Left cardiac atrium (tissue), 4 donors: ENCODE measurements at regions not wholly inside any gene's neighbourhood (a gene's known extent, or its start where the extent isn't known, plus 50 kb on each side); places are given as distances from the start of the nearest gene placed in this dataset.
A peak's percentile ranks its signal among the peaks of the same experiment; 100 is the strongest.

ENCODE experiments used
- ATAC-seq, 2 donors: fragments of 200-7000 bp; cut with Tn5 transposase; one replicate each; pipeline ENCODE4 v1.9.1; 2020; ENCODE audit warnings: mild to moderate bottlenecking in 2 of 2, moderate library complexity in 2 of 2
- DNase-seq: peaks from one replicate; pipeline ENCODE4 v3.0.0-alpha.2; 2020
- intact Hi-C, 2 donors: fragments of 100-400 bp; cut with DNase I; formaldehyde crosslinking; loops; one replicate each; pipeline versions ENCODE4 v1.14.1 to v1.15.1; 2022 to 2023
- donor health status: DM: no; HTN: yes; CAD: no.
- donor health status: DM: no; HTN: yes; CAD: no; lungs with severe emphysema.
- donor health status: DM: yes; HTN: yes; CAD: no.
- donor health status: Dilated cardiomyopathy.

DNA sequence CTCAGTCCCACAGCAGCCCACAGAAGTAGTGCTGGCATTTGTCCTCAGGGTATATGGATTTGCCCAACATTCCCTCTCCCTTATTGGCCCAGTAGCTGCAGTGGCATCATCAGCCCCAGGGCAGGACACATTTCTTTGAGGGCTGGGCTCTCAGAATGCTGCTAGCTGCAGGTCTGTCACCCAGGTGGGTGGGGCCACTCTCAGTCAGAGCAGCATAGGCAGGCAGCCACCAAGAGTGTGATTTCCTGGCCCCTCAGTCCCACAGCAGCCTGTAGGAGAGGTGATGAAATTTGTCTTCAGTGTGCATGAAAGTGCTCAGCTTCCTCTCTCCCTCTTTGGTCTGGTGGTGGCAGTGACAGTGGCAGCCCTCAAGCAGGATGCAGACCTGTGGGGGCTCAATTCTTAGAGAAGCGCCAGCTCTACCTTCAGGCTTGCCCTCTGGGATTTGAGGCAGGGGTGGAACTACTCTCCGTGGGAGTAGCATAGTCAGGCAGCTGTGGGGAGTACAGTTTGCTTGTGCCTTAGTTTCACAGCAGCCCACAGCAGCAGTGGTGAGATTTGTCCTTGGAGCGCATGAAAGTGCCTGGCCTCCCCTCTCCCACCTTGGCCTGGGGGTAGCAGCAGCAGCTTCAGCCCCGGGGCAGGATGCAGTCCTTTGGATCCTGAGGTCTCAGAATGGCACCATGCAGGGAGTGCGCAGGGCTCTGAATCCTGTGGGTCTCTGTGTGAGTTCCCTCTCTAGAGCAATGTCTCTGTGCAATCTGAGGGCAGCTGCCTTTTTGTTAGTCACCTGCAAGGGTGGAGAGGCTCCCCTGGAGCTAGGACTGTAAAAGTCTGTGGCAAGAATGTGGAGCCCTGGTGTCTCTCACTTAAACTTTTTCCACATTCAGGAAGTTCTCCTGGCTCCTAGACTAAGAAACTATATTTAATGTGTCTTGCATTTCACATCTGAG, 1229.1 kb downstream of the ROBO2 start:
- DNase-seq (no peak), ATAC-seq (no peak)
- intact Hi-C loops, result no loop called here

DNA sequence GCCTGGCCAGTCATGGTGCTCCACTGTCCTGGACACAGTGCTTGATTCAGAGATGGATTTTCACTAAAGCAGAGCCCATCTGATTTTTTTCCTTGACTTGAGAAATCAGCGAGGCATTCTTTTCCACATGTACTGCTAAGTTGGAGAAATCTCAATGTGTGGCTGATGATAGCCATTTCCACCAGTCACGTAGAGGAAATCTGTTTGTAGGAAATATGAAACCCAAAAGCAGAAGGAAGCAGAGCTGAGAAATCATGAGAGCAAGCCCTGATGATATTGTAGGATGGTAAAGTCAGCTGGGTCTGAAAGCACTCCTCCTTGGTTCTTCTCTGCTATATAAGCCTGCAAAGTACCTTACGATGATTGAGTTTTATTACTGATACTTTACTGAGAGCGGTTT, 1233.4 kb downstream of the ROBO2 start:
- DNase-seq (no peak), ATAC-seq (no peak)
- intact Hi-C loops, result no loop called here

DNA sequence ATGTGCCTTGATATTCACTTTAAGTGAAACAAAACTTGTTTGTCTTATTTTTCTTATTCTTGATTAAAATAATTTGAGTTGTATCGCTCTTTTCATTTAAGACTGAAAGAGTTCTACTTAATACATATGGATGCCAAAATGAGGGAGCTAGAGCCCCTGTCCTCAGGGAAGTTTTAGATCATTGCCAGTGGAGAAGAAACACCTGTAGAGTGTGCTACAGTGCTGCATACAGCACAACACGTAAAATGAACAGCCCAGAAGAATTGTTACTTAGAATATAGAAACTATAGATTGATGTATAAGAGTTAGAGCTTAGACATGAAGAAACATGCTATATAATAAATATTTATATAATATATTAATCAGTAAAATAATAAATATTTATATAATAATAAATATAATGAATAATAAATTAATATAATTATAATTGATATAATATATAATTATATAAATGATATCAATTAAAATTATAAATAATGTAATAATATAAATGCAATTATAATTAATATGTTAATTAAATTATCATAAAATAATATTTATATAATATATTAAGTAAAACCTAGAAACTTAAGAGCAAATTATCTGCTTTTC, 1234.7 kb downstream of the ROBO2 start:
- intact Hi-C loops, result no loop called here
- ATAC-seq, result no peak
- no peak for DNase-seq

DNA sequence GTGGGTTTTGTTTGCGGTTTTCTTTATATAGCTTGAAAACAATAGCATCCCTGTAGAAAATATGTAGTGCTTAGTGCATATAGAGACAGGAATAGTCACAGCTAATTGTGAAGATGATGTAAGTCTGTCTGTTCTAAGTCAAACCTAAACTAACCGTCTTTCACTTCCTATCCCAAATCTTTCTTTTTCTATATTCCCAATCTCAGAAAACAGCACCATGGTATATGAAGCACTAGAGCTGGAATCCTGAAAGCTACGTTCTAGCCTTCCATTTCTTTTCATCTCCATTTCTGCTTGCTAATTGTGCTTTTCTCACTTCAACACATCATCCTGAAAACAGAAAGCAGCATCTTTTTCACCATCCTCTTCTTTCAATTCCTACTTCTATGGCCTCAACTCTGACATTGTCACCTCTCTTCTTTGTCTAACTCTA, 1235.5 kb downstream of the ROBO2 start:
- ATAC-seq (no peak), DNase-seq (no peak)
- intact Hi-C loops, result no loop called here

DNA sequence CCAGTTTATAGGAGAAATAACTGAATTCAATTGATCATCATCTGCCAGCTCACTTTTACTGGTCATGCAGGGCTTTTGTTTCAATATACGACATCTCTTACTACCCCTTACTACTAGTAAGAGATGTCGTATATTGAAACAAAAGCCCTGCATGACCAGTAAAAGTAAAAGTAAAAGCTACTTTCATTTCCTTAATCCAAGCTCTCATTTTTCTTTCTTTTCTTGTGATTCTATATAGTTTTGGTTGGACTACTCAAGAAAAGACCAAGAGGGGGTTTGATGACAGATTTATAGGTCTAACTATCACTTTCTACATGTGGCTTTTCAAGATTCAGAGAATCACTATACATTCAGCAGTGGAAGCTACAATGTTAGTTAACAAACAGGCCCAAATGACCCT, 1237.3 kb downstream of the ROBO2 start:
- no peak for ATAC-seq
- intact Hi-C loops, result no loop called here
- no peak for DNase-seq

DNA sequence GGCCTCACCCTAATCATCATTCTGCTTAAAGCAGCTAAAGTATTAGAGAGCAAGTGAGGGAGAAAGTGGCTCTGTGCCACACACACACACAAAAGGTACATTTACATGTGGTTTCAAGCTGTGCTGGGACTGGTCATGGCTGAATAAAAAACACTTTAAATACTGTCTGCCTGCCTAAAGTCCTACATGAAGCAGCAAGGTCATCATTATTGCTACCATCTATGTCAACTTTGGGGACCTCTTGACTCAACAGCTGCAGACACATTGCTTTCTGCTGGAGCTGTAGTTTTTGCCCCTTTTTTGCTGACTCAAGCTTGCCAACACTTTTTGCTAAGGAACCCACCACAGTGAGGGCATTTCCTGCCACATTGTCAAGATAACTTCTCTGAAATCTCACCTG, 1237.9 kb downstream of the ROBO2 start:
- intact Hi-C loops, result no loop called here
- ATAC-seq, result no peak
- no peak for DNase-seq

DNA sequence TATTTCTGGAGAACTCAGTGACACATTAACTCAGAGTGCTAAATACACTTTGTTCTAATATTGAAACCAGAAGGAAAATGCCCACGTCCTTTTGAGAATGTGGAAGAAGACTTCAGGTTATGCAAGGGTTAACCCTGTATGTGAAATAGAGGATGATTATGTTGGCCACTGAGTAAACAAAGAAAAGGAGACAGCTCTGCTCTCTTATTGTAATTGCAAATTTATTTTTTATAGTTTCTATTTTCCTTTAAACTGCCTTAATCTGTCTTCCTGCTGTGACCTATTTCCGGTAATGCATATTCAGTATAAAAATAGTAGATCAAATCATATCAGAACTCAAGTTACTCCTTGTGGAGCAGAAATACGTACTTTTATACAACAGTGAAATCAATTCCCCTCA, 1239.2 kb downstream of the ROBO2 start:
- no peak for DNase-seq
- no peak for ATAC-seq
- intact Hi-C loops, result no loop called here

DNA sequence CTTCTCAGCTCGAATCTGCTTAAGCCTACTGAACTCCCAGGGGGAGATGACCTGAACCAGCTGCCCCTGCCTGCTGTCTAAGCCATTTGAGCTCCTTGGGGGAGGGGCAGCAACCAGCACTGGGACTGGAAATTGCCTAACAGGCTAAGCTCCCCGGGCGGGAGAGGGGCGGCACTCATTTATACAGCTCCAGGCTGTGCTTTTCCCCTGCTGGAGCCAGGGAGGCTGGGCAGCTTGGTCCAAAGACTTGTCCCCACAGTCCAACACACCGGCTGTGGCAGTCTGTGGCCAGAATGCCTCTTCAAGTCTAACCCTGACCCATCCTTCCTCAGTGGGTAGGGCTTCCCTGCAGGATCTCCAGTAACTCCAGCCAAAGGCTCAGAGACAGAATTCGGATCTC, 1241.5 kb downstream of the ROBO2 start:
- DNase-seq, result peak; percentile 14
- intact Hi-C loops, result no loop called here
- ATAC-seq, result no peak

DNA sequence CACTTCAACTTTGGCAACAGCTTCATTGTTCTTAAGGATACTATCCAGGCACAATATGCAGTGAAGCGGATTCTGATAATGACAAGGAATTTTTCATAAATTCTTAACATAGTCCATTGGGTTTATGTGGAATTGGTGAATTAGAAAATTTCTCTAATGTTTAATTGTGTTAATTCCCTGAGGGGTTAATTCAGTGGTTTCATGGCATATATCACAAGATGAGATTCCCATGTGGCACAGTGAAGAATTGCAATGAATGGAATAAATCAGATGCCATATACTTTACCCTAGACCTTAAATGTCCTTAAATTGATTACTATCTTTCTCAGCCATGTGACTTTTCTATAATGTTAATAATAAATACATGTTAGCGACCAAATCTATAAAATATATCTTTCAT, 1244.1 kb downstream of the ROBO2 start:
- intact Hi-C loops, result no loop called here
- no peak for ATAC-seq
- DNase-seq, result no peak

DNA sequence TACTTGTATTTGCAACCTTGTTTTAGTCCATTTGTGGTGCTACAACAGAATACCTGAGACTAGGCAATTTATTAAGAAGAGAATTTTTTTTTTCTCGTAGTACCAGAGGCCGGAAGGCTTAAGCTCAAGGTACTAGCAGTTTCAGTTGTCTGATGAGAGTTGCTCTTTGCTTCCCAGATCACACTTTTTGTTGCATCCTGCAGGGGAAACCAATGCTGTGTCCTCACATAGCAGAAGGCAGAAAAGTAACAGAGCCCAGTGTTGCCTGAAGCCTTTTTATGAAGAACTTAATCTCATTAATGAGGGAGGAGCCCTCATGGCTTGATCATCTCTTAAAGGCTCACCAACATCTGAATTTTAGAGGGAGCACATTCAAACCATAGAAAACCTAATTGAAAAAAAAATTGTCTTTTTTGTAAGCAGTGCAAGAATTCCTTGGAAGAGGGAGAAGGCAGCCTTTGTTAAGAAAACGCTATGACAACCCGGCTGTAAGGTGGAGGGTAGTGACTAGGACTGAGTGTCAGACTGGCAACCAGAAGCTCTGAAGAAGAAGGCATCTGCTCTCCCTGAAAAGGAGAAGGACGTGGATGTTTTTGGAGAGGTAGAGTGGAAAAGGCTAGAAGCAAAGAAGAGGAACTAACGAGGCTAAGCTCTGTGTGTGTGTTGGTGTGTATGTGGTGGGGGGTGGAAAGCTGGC, 1245.3 kb downstream of the ROBO2 start:
- intact Hi-C loops, result no loop called here
- ATAC-seq (no peak), DNase-seq (no peak)

DNA sequence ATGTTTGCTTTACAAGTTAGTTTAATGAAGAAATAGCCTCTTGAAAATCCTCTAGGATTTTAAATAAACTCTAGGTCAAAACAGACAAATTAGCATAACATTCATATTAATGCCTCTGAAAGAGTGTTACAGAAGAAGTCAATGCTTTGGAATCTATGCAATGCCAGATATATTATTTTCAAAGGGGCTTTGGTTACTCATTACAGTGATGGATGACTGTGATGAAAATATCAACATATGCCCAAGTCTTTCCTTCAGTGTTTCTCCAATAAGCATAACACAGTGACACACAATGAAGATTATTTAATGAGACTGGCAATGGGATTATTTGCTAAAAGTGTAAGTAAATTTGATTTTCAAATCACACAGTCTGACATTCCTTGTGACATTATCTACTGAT, 1247.2 kb downstream of the ROBO2 start:
- intact Hi-C loops, result no loop called here
- DNase-seq, result no peak
- ATAC-seq, result no peak

DNA sequence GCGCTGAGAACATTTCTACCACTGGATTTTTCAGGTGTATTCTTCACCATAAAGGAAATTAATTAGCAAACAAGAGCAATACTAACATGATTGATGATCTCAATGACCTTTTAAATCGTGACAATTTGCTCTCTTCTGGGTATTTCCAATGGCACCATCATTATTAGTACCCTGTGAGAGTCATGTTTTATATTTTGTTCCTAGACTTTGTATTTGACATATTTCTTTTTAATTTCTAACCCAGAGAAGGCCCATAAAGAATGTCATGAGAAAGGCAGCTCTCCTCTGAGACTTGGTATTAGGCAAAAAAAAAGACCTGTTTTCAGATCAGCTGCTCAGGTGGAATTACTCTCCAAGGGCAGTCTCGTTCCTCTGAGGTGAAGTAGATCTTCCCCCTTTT, 1253.4 kb downstream of the ROBO2 start:
- no peak for DNase-seq
- no peak for ATAC-seq
- intact Hi-C loops, result no loop called here

DNA sequence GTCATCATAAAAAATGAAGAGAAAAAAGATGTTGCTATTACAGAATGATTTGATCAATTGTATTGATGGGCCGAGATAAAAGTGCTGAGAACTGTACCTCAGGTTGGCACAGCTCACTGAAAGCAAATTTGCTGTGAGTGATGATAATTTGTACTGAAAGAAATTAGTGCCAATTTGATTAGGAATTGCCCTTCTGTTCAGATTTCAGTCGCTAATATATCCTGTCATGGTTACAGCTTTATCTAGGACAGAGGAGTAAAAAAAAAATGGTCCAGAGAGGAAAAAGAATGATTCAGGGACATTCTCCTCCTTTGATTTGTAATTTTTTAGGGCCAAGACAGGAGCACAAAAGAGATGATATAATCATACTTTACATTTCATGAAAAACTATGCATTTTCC, 1264.2 kb downstream of the ROBO2 start:
- intact Hi-C loops, result no loop called here
- DNase-seq (no peak), ATAC-seq (no peak)

DNA sequence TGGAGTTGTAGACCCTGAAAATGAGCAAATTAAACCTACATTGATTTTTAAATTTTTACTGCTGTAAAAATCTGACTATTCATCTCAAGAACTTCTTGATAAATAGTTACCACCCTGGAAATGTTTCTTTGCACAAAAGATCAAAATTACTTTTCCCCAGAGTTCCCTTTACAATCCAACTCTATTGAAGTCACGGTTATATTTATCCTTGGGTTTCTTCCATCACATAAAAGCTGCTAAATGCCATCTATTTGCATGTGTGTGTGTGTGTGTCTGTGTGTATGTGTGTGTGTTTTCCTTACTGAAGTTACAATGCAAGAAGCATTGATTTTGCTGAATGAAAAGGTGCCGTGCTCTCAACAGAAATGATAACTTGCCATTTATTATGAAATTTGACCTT, 1273.0 kb downstream of the ROBO2 start:
- DNase-seq, result no peak
- ATAC-seq, result no peak
- intact Hi-C loops, result no loop called here

DNA sequence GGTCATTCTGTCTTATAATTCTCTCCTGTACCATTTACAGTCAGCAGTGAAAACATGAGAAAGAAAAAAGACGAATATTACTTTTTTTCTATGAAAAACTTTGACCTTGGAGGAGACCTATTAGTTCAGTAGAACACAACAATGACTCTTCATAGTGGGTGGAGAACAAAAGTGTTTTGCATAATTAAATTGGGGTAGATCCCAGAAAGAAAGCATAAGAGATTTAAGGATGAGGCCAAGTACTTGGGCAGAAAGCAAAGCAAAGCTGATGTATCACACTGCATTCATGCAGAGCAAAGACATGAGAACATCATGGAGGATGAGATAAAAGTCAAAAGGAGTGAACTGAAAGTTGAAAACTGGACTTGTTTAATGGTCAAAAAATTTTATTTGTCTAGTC, 1273.4 kb downstream of the ROBO2 start:
- ATAC-seq (no peak), DNase-seq (no peak)
- intact Hi-C loops, result no loop called here

DNA sequence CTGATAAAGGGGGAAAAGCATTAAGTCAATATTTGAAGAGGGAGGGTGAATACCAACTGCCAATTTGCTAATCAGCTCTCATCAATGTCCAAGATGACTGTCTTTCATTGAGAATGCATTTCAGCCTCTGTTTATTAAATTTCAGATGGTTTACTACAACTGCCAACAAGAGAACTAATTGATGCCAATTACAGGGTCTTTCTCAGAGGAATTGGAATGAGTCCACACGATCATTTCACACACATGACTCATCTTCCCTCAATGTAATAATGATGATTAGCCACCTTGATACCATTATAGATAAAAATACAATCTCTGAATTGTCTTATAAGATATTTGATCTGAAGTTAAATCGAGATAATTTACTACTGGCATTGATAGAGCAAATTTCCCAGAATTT, 1274.4 kb downstream of the ROBO2 start:
- intact Hi-C loops, result no loop called here
- no peak for ATAC-seq
- no peak for DNase-seq

DNA sequence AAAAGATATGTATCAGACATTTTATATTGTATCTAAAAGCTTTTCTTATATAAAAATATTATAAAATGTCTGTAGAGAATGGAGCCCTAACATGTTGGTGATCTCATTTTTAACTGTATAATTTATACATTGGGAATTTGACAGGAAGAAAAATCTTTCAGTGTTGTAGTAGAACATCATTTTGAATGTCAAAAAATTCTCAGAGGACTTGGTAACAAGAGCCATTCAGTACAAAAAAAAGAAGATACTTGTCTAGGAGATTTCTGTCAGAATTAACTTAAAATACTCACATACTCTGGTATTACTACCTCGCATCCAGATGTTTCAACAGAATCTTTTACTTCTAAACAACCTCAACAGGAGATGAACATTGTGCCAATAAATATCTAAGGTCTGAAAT, 1277.9 kb downstream of the ROBO2 start:
- ATAC-seq (no peak), DNase-seq (no peak)
- intact Hi-C loops, result no loop called here

DNA sequence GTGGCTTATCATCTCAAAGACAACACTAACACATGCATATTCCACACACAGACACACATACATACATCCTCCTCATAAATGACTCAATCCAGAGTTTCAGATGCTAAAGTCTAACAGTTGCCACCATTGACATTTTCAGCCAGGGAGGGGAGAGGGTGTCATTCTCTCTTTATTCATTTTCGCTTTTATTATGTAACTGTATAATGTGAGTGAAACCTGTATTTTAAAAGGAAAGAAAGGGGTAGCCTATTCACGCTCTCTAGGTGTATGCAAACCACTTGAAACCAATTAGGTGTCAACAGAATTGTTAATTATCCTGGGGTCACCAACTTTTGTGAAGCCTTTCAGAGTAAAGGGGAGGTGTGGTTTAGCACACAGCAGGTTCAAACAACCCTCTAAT, 1282.9 kb downstream of the ROBO2 start:
- intact Hi-C loops, result no loop called here
- DNase-seq (no peak), ATAC-seq (no peak)

DNA sequence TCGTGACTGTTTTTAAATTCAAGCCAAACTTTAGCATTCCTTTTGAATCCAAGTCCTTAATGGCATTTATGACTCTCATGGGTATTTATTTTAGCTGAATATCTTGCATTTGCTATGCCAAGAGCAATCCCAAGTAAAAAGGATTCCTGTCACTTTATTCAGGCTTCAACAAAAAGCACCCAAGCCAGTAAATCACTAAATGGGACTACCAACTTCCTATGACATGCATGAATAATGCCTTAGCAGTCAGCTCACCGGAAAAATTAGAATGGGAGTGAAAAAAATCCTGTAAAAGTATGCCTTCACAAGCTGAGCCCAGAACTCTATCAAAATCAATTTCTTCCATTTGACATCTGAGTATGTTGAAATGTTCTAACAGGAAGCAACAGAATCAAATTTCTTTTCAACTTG, 1297.9 kb downstream of the ROBO2 start:
- DNase-seq (no peak), ATAC-seq (no peak)
- intact Hi-C loops, result no loop called here

DNA sequence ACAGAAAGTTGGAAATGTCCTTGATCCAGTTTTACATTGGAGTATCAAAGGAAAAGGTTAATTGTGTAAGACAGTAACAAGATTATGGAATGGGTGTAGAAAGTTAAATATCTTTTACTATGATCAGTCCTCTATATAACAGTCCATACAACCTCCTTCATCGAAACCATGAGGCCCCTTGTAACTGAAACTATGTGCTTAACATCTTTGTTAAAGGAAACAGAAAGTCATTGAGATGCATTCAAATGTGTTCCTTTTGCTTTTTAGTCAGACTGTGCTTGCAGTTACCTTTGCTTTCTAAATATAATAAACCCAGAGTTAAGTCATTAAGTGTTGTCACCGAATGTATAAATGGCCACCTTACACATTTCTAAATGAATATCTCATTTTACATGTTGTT, 1298.5 kb downstream of the ROBO2 start:
- intact Hi-C loops, result no loop called here
- ATAC-seq, result no peak
- DNase-seq, result no peak

DNA sequence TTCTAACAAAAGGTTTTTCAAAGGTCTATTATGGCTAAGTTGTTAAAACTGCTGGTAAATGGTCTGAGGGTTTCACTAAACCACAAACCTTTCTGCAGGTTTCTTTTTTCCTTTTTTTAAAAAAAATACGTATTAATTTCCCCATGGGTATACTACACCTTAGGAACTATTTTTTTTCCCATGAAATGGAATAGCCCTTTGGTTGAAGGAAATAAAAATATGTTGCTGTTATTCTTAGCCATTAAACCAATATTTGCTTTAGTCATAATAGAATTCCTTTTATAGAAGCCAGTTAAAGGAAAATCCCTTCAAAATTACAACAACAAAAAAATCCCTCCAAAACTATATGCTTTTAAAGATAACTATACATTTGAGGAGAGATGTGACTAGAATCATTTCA, 1303.3 kb downstream of the ROBO2 start:
- intact Hi-C loops, result no loop called here
- DNase-seq (no peak), ATAC-seq (no peak)
